IPS-18a (cell line): ENCODE measurements at regions not wholly inside any gene's neighbourhood (a gene's known extent, or its start where the extent isn't known, plus 50 kb on each side); places are given as distances from the start of the nearest gene placed in this dataset.

Source experiments
- H3K27ac ChIP-seq: one replicate; pipeline ENCODE4 v1.5.1; 2013; ENCODE audit warnings: low read length
- H3K27me3 ChIP-seq: one replicate; pipeline ENCODE4 v1.6.1; 2013; ENCODE audit warnings: mild to moderate bottlenecking, low read length; ENCODE audit not compliant: control insufficient read depth, insufficient read depth
- H3K36me3 ChIP-seq: one replicate; pipeline ENCODE4 v1.6.1; 2013; ENCODE audit warnings: low read depth, low read length; ENCODE audit not compliant: control insufficient read depth
- H3K4me1 ChIP-seq: one replicate; pipeline ENCODE4 v1.6.1; 2013; ENCODE audit warnings: low read depth, low read length; ENCODE audit not compliant: control insufficient read depth
- H3K4me3 ChIP-seq: one replicate; pipeline ENCODE4 v1.5.1; 2013; ENCODE audit warnings: low read length
- H3K9ac ChIP-seq: one replicate; pipeline ENCODE4 v1.6.1; 2013; ENCODE audit warnings: mild to moderate bottlenecking, low read length, moderate library complexity
- H3K9me3 ChIP-seq: one replicate; pipeline ENCODE4 v1.6.1; 2013; ENCODE audit warnings: low read depth, low read length; ENCODE audit not compliant: control insufficient read depth

DNA sequence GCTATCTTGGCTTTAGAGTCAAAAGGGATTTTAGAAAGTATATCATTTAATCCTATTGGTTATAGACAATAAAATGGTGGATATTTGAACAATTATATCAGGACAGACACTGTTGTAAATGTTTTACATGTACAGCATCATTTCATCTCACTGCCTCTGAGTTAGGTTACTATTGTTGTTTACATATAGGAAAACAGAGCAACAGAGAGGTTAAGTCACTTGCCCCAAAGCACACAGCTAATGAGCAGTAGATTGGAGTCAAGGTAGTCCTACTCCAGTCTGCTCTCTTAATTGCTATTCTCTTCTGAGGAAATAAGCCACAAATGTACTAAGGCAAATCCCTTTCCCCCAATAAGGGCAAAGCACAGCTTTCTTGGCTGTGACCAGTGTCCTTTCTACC is 142.9 kb downstream of the MTX2 start:
- Histone ChIP-seq H3K27ac (no peak overlapping the region), H3K9me3 (no peaks in the 10 kb centered on the region), H3K4me1 (no peaks in the 10 kb centered on the region), H3K36me3 (no peaks in the 10 kb centered on the region), H3K4me3 (no peak overlapping the region), H3K27me3 (no peaks in the 10 kb centered on the region), H3K9ac (no peak overlapping the region)

GRCh38 chr2:176413786-176414185 is 144.5 kb downstream of the MTX2 start:
- Histone ChIP-seq H3K4me3 (no peak overlapping the region), H3K9me3 (no peaks in the 10 kb centered on the region), H3K36me3 (no peaks in the 10 kb centered on the region), H3K9ac (no peak overlapping the region), H3K27me3 (no peaks in the 10 kb centered on the region), H3K27ac (no peak overlapping the region), H3K4me1 (no peaks in the 10 kb centered on the region)

- Histone ChIP-seq H3K9me3 (no peaks in the 10 kb centered on the region), H3K27me3 (no peaks in the 10 kb centered on the region), H3K4me3 (no peak overlapping the region), H3K36me3 (no peaks in the 10 kb centered on the region), H3K27ac (no peak overlapping the region), H3K4me1 (no peaks in the 10 kb centered on the region), H3K9ac (no peak overlapping the region)
Observed at GRCh38 chr2:176414641-176415040, 145.4 kb downstream of the MTX2 start.

DNA sequence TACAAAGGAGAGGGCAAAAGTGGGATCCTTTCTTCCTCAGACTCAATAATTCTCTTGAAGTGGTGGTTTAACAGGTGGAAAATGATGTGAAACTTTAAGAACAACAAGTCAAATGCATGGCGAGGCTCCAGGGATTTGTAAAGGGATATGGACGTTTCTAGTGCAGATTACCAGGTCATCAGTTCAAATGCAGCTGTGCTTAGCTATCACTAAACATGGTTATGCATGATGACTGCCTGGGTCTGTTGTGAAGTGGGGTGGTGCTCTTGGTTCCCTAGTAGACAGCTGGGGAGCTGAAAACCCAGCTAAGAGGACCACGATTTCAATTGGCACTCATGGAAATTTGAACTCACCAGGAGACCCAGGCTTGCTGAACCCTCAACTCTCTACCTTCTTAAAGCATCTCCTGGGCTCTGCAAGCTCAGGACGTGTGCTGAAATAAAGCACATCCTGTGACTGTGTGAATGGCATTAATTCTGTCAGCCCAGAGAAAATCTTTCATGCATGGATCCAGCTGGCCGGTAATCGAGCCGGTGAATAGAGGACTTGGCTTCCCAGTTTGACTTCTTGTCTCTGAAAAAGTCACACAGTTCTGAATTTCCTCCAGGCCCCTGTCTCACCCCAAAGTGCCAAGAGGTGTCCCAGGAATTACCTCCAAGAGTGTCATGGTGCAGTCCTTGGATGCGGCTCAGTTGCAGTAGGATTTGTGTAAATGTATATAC is 146.1 kb downstream of the MTX2 start:
- Histone ChIP-seq H3K36me3 (no peaks in the 10 kb centered on the region), H3K9me3 (no peaks in the 10 kb centered on the region), H3K27me3 (no peaks in the 10 kb centered on the region), H3K27ac (no peak overlapping the region), H3K4me3 (no peak overlapping the region), H3K9ac (no peak overlapping the region), H3K4me1 (no peaks in the 10 kb centered on the region)

DNA sequence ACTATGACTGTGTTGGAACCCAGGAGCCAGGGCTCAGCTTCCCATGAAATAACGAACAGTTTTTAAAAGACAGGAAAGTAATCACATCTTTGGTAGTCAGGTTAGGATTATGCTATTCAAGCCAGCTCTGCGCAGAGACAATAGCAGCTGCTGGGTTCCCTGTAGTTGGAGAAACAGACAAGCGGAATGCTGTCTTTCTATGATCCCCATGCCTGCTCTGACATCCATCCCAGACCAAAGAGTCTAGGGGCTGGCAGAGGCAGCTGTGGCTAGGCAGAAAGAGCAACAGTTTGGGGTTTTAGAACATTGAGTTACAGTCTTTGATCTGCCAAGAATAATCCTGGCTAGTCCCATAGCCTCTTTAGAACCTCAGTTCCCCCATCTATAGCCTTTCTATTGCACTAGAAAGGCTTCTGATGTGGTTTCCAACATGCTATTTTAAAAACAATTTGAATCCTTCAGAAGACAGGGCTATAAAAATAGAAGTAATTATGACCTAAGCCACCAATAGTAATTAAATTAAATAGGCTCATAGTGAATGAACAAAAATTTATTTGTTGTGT is 146.8 kb downstream of the MTX2 start:
- H3K4me1 ChIP-seq: peaks cover under 1% of the 10 kb centered on the region
- no peak overlapping the region for H3K9ac ChIP-seq
- H3K36me3 ChIP-seq: no peaks in the 10 kb centered on the region
- no peak overlapping the region for H3K4me3 ChIP-seq
- no peaks in the 10 kb centered on the region for H3K27me3 ChIP-seq
- H3K27ac ChIP-seq: no peak overlapping the region
- H3K9me3 ChIP-seq: no peaks in the 10 kb centered on the region

DNA sequence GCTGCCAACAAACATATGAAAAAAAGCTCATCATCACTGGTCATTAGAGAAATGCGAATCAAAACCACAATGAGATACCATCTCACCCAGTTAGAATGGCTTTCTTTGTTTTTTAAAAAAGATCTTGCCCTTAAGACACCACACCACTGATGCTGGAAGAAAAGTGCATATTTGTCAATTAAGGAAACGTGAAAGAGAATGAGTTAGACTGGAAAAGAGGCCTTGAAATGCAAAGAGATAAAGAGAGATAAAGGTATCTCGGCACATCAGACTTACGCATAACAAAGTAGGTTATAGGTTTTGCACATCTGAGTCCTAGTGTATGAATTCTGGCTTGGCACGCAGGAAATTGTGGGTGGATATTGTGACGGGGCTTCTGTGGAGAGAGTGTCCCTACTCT is 149.5 kb downstream of the MTX2 start:
- Histone ChIP-seq H3K27me3 (no peaks in the 10 kb centered on the region), H3K4me1 (peaks cover 4% of the 10 kb centered on the region), H3K4me3 (no peak overlapping the region), H3K9ac (no peak overlapping the region), H3K36me3 (no peaks in the 10 kb centered on the region), H3K9me3 (no peaks in the 10 kb centered on the region), H3K27ac (no peak overlapping the region)

GRCh38 chr2:176419591-176420071 is 150.4 kb downstream of the MTX2 start:
- no peaks in the 10 kb centered on the region for H3K9me3 ChIP-seq
- H3K4me3 ChIP-seq: no peak overlapping the region

GRCh38 chr2:176421297-176422050 is 152.2 kb downstream of the MTX2 start:
- H3K4me3 ChIP-seq: no peak overlapping the region
- H3K27ac ChIP-seq: no peak overlapping the region
- no peaks in the 10 kb centered on the region for H3K9me3 ChIP-seq
- H3K4me1 ChIP-seq: peaks cover 7% of the 10 kb centered on the region
- H3K27me3 ChIP-seq: no peaks in the 10 kb centered on the region
- no peaks in the 10 kb centered on the region for H3K36me3 ChIP-seq
- no peak overlapping the region for H3K9ac ChIP-seq

More at GRCh38 chr2:176419591-176420071, 150.4 kb downstream of the MTX2 start:
- Histone ChIP-seq H3K36me3 (no peaks in the 10 kb centered on the region), H3K9ac (no peak overlapping the region), H3K4me1 (peaks cover 4% of the 10 kb centered on the region), H3K27me3 (no peaks in the 10 kb centered on the region), H3K27ac (no peak overlapping the region)

- Histone ChIP-seq H3K9me3 (no peaks in the 10 kb centered on the region), H3K9ac (no peak overlapping the region), H3K27me3 (no peaks in the 10 kb centered on the region), H3K4me1 (peaks cover 7% of the 10 kb centered on the region), H3K27ac (no peak overlapping the region), H3K36me3 (no peaks in the 10 kb centered on the region), H3K4me3 (no peak overlapping the region)
Observed at GRCh38 chr2:176423819-176424218, 154.6 kb downstream of the MTX2 start.

DNA sequence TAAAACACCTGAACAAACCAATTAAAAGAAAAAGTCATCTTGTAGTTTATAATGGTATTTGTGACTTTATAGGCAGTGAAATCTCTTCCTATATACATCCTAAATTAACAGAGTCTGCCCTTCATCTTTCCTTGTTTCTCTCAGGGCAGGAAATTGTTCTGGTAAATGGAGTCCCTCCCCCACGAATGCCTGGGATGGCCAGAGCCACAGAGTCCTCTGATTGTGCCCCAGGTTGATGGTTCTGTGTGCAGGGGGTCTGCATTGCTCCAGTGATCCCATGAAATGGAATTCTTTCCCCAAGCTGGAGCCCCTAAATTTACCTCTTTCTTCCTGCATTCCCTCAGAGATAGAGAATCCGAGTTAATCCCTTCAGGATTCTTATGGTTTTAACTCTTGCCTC is 155.5 kb downstream of the MTX2 start:
- Histone ChIP-seq H3K36me3 (no peaks in the 10 kb centered on the region), H3K4me3 (no peak overlapping the region), H3K9ac (no peak overlapping the region), H3K4me1 (peaks cover 7% of the 10 kb centered on the region), H3K9me3 (no peaks in the 10 kb centered on the region), H3K27me3 (no peaks in the 10 kb centered on the region), H3K27ac (no peak overlapping the region)

DNA sequence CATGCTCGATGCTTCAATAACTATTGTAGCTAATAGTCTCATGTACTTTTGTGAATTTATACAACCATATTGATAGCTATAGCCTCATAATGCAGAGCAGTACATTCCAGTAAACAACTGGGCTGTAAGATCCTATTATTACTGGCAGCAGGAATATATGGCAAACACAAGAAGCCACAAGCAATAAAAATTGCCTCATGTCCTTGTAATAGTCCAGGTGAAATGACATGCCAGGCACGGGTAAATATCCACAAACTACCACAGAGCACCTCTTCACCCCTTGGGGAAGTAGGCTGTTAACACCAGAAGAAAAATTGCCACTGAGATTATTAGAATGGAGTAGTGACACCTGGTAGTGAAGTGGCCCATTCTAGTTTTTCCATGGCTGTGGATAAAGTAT is 158.3 kb downstream of the MTX2 start:
- Histone ChIP-seq H3K27me3 (no peaks in the 10 kb centered on the region), H3K9ac (no peak overlapping the region), H3K27ac (no peak overlapping the region), H3K4me1 (peaks cover 3% of the 10 kb centered on the region), H3K36me3 (no peaks in the 10 kb centered on the region), H3K4me3 (no peak overlapping the region), H3K9me3 (no peaks in the 10 kb centered on the region)
